ENCODE measurements at regions not wholly inside any gene's neighbourhood (a gene's known extent, or its start where the extent isn't known, plus 50 kb on each side); places are given as distances from the start of the nearest gene placed in this dataset.

GRCh38 chr6:40779409-40779808, 192.2 kb upstream of the LRFN2 start:
- TF ChIP-seq CTCF (IDR thresholded peaks at IDR 0.05), result no peak

- TF ChIP-seq CTCF (IDR thresholded peaks at IDR 0.05), result no peak
Measured at GRCh38 chr6:40778918-40779317, 191.8 kb upstream of the LRFN2 start.

- TF ChIP-seq CTCF (IDR thresholded peaks at IDR 0.05), result no peak
Measured at GRCh38 chr6:40778196-40778595, 191.0 kb upstream of the LRFN2 start.

GRCh38 chr6:40774932-40775331, 187.8 kb upstream of the LRFN2 start:
- peak; percentile 35; the same call in 1 of the 2 replicates for TF ChIP-seq CTCF (IDR thresholded peaks at IDR 0.05)

- no peak for TF ChIP-seq CTCF (IDR thresholded peaks at IDR 0.05)
Measured at GRCh38 chr6:40770794-40771193, 183.6 kb upstream of the LRFN2 start.

GRCh38 chr6:40764726-40765125, 177.6 kb upstream of the LRFN2 start:
- no peak for TF ChIP-seq CTCF (IDR thresholded peaks at IDR 0.05)

GRCh38 chr6:40762981-40763380, 175.8 kb upstream of the LRFN2 start:
- no peak for TF ChIP-seq CTCF (IDR thresholded peaks at IDR 0.05)

- TF ChIP-seq CTCF (IDR thresholded peaks at IDR 0.05), result no peak
Measured at GRCh38 chr6:40760887-40761286, 173.7 kb upstream of the LRFN2 start.
